ENCODE measurements at regions not wholly inside any gene's neighbourhood (a gene's known extent, or its start where the extent isn't known, plus 50 kb on each side); places are given as distances from the start of the nearest gene placed in this dataset.

GRCh38 chr7:93663561-93664299, 89.2 kb upstream of the CALCR start:
- no peak for TF ChIP-seq CTCF (IDR thresholded peaks at IDR 0.05; ENCODE audit: insufficient read depth, low read length)
- TF ChIP-seq POLR2AphosphoS5 (IDR thresholded peaks at IDR 0.05; ENCODE audit: low read depth) = no peak

Measured in HL-60 (cell line).